ENCODE measurements at regions not wholly inside any gene's neighbourhood (a gene's known extent, or its start where the extent isn't known, plus 50 kb on each side); places are given as distances from the start of the nearest gene placed in this dataset.
"Not testable (repeated sequence)": the region's sequence is repeated elsewhere in the genome, so short reads cannot be mapped to it uniquely, and the experiment has no call there.

- H3K27ac ChIP-seq (ENCODE audit: extremely low read depth, low read depth, low read length); H3K36me3 ChIP-seq (ENCODE audit: control insufficient read depth, insufficient read depth, low read length); H3K9ac ChIP-seq (ENCODE audit: insufficient read depth in 1 of 2, low read depth in 2 of 2, low read length in 2 of 2); H3K79me2 ChIP-seq (ENCODE audit: control insufficient read depth, insufficient read depth, low read length); CTCF ChIA-PET (ENCODE audit: low intra/inter-chr PET ratio); H3K4me1 ChIP-seq (replicated peaks in 1 of 2; ENCODE audit: control insufficient read depth in 2 of 2, insufficient read depth in 2 of 2, low read length in 2 of 2); FAIRE-seq; H3K4me2 ChIP-seq (ENCODE audit: insufficient read depth, low read length); intact Hi-C loops (cut with micrococcal nuclease); H2AFZ ChIP-seq (ENCODE audit: low read depth, low read length); H3K9me3 ChIP-seq (replicated peaks; ENCODE audit: control insufficient read depth, insufficient read depth, low read depth, low read length); H4K20me1 ChIP-seq (replicated peaks; ENCODE audit: control insufficient read depth, insufficient read depth, low read length); H3K27me3 ChIP-seq (ENCODE audit: control insufficient read depth in 2 of 2, insufficient read depth in 2 of 2, low read length in 2 of 2); in situ Hi-C loops (cut with MboI); H3K9me1 ChIP-seq (ENCODE audit: control insufficient read depth, insufficient read depth, low read length); ATAC-seq; H3K4me3 ChIP-seq; POLR2A ChIA-PET; DNase-seq (ENCODE audit: extremely low read depth in 1 of 4, low spot score in 3 of 4); BruUV-seq (replicated peaks): not testable (repeated sequence)
- 0% methylated on average over 4 of the region's 7 CpGs for WGBS (ENCODE audit: insufficient coverage, low coverage, missing lambda C conversion rate)
Observed at GRCh38 chr1:146672608-146673007, 265.5 kb upstream of the NBPF12 start.

- H3K9me1 ChIP-seq (ENCODE audit: control insufficient read depth, insufficient read depth, low read length); ATAC-seq; H3K9me3 ChIP-seq (replicated peaks; ENCODE audit: control insufficient read depth, insufficient read depth, low read depth, low read length); H3K27me3 ChIP-seq (ENCODE audit: control insufficient read depth in 2 of 2, insufficient read depth in 2 of 2, low read length in 2 of 2); H3K4me1 ChIP-seq (replicated peaks in 1 of 2; ENCODE audit: control insufficient read depth in 2 of 2, insufficient read depth in 2 of 2, low read length in 2 of 2); POLR2A ChIA-PET; H3K27ac ChIP-seq (ENCODE audit: extremely low read depth, low read depth, low read length); H3K4me3 ChIP-seq; in situ Hi-C loops (cut with MboI); BruUV-seq (replicated peaks); H3K9ac ChIP-seq (ENCODE audit: insufficient read depth in 1 of 2, low read depth in 2 of 2, low read length in 2 of 2); intact Hi-C loops (cut with micrococcal nuclease); H3K36me3 ChIP-seq (ENCODE audit: control insufficient read depth, insufficient read depth, low read length); H3K79me2 ChIP-seq (ENCODE audit: control insufficient read depth, insufficient read depth, low read length); H4K20me1 ChIP-seq (replicated peaks; ENCODE audit: control insufficient read depth, insufficient read depth, low read length); H2AFZ ChIP-seq (ENCODE audit: low read depth, low read length); DNase-seq (ENCODE audit: extremely low read depth in 1 of 4, low spot score in 3 of 4); CTCF ChIA-PET (ENCODE audit: low intra/inter-chr PET ratio); FAIRE-seq; H3K4me2 ChIP-seq (ENCODE audit: insufficient read depth, low read length): not testable (repeated sequence)
- 0% methylated on average over 3 of the region's 6 CpGs for WGBS (ENCODE audit: insufficient coverage, low coverage, missing lambda C conversion rate)
Observed at GRCh38 chr1:146671588-146671987, 266.5 kb upstream of the NBPF12 start.

DNA sequence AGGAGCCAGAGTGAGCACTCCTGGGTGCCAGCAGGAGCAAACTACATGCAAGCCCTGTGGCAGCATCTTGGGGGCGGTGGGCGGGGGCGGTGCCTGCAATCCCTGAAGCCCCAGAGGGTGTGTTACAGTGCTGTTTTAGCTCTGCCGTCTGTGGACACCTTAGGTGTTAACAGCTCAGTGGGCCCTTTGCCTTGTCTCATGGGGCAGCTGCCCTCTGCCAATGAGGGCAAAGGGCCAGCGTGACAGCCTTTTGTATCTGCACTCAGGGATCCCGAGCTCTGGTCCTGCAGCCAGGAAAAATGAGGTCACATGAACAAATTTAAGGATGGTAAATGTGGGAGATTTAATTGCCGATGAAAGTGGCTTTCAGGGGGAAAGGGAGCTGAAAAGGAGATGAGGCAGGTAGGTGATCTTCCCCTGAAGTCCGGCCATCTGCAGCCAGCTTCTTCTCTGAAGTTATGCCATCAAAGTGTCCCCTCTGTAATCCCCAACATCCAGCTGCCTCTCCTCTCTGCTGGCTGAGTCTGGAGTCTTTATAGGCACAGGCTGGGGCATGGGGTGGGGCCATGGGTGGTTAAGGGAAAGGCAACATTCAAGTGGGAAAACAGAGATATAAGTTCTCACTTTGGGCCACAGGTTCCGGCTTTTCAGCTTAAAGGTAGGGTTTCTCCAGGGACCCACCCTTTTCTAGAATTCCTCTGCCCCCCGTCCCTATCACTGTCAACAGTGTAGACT, 267.1 kb upstream of the NBPF12 start:
- H3K4me1 ChIP-seq (replicated peaks in 1 of 2; ENCODE audit: control insufficient read depth in 2 of 2, insufficient read depth in 2 of 2, low read length in 2 of 2); BruUV-seq (replicated peaks); H3K79me2 ChIP-seq (ENCODE audit: control insufficient read depth, insufficient read depth, low read length); intact Hi-C loops (cut with micrococcal nuclease); H2AFZ ChIP-seq (ENCODE audit: low read depth, low read length); in situ Hi-C loops (cut with MboI); H3K27ac ChIP-seq (ENCODE audit: extremely low read depth, low read depth, low read length); H3K36me3 ChIP-seq (ENCODE audit: control insufficient read depth, insufficient read depth, low read length); DNase-seq (ENCODE audit: extremely low read depth in 1 of 4, low spot score in 3 of 4); H3K9ac ChIP-seq (ENCODE audit: insufficient read depth in 1 of 2, low read depth in 2 of 2, low read length in 2 of 2); H3K4me2 ChIP-seq (ENCODE audit: insufficient read depth, low read length); H3K27me3 ChIP-seq (ENCODE audit: control insufficient read depth in 2 of 2, insufficient read depth in 2 of 2, low read length in 2 of 2); POLR2A ChIA-PET; H4K20me1 ChIP-seq (replicated peaks; ENCODE audit: control insufficient read depth, insufficient read depth, low read length); FAIRE-seq; H3K4me3 ChIP-seq; H3K9me3 ChIP-seq (replicated peaks; ENCODE audit: control insufficient read depth, insufficient read depth, low read depth, low read length); CTCF ChIA-PET (ENCODE audit: low intra/inter-chr PET ratio); H3K9me1 ChIP-seq (ENCODE audit: control insufficient read depth, insufficient read depth, low read length); ATAC-seq: not testable (repeated sequence)
- 0% methylated on average over 5 of the region's 10 CpGs for WGBS (ENCODE audit: insufficient coverage, low coverage, missing lambda C conversion rate)

GRCh38 chr1:146666275-146666674, 271.8 kb upstream of the NBPF12 start:
- BruUV-seq (replicated peaks); DNase-seq (ENCODE audit: extremely low read depth in 1 of 4, low spot score in 3 of 4); H3K4me2 ChIP-seq (ENCODE audit: insufficient read depth, low read length); H3K36me3 ChIP-seq (ENCODE audit: control insufficient read depth, insufficient read depth, low read length); H2AFZ ChIP-seq (ENCODE audit: low read depth, low read length); ATAC-seq; POLR2A ChIA-PET; H3K9me3 ChIP-seq (replicated peaks; ENCODE audit: control insufficient read depth, insufficient read depth, low read depth, low read length); H3K27me3 ChIP-seq (ENCODE audit: control insufficient read depth in 2 of 2, insufficient read depth in 2 of 2, low read length in 2 of 2); CTCF ChIA-PET (ENCODE audit: low intra/inter-chr PET ratio); H3K9ac ChIP-seq (ENCODE audit: insufficient read depth in 1 of 2, low read depth in 2 of 2, low read length in 2 of 2); H3K4me3 ChIP-seq; H3K9me1 ChIP-seq (ENCODE audit: control insufficient read depth, insufficient read depth, low read length); in situ Hi-C loops (cut with MboI); H4K20me1 ChIP-seq (replicated peaks; ENCODE audit: control insufficient read depth, insufficient read depth, low read length); FAIRE-seq; H3K79me2 ChIP-seq (ENCODE audit: control insufficient read depth, insufficient read depth, low read length); intact Hi-C loops (cut with micrococcal nuclease); H3K27ac ChIP-seq (ENCODE audit: extremely low read depth, low read depth, low read length); H3K4me1 ChIP-seq (replicated peaks in 1 of 2; ENCODE audit: control insufficient read depth in 2 of 2, insufficient read depth in 2 of 2, low read length in 2 of 2): not testable (repeated sequence)
- WGBS (ENCODE audit: insufficient coverage, low coverage, missing lambda C conversion rate) = 0% methylated on average over 1 of the region's 1 CpG

All from K562 (cell line).